ENCODE measurements at regions not wholly inside any gene's neighbourhood (a gene's known extent, or its start where the extent isn't known, plus 50 kb on each side); places are given as distances from the start of the nearest gene placed in this dataset.

- H3K27me3 ChIP-seq (ENCODE audit: control insufficient read depth, insufficient read depth, low read length, poor library complexity, severe bottlenecking), result no peaks in the 10 kb centered on the region
- no peaks in the 10 kb centered on the region for H3K36me3 ChIP-seq (ENCODE audit: control insufficient read depth, insufficient read depth, low read length)
- H3K4me3 ChIP-seq (ENCODE audit: insufficient read depth, low read depth, low read length), result no peak overlapping the region
- H3K27ac ChIP-seq (ENCODE audit: insufficient read depth, low read depth, low read length, poor library complexity, severe bottlenecking), result no peak overlapping the region
- H3K4me1 ChIP-seq (ENCODE audit: control insufficient read depth, insufficient read depth, low read length), result peaks cover 6% of the 10 kb centered on the region
- peaks cover 2% of the 10 kb centered on the region for H3K9me3 ChIP-seq (ENCODE audit: control insufficient read depth, low read length)
- WGBS, 2 experiments, result 100% methylated on average over 1 of the region's 1 CpG
Observed at GRCh38 chr5:66519626-66520025, 76.6 kb upstream of the MAST4 start.

- no peaks in the 10 kb centered on the region for H3K36me3 ChIP-seq (ENCODE audit: control insufficient read depth, insufficient read depth, low read length)
- H3K4me3 ChIP-seq (ENCODE audit: insufficient read depth, low read depth, low read length), result no peak overlapping the region
Observed at GRCh38 chr5:66520854-66521253, 75.3 kb upstream of the MAST4 start.

GRCh38 chr5:66527478-66528035 lies 68.6 kb upstream of the MAST4 start:
- Histone ChIP-seq H3K27me3 (ENCODE audit: control insufficient read depth, insufficient read depth, low read length, poor library complexity, severe bottlenecking) (no peaks in the 10 kb centered on the region), H3K4me3 (ENCODE audit: insufficient read depth, low read depth, low read length) (no peak overlapping the region), H3K27ac (ENCODE audit: insufficient read depth, low read depth, low read length, poor library complexity, severe bottlenecking) (no peak overlapping the region), H3K36me3 (ENCODE audit: control insufficient read depth, insufficient read depth, low read length) (no peaks in the 10 kb centered on the region), H3K4me1 (ENCODE audit: control insufficient read depth, insufficient read depth, low read length) (no peaks in the 10 kb centered on the region), H3K9me3 (ENCODE audit: control insufficient read depth, low read length) (no peaks in the 10 kb centered on the region)
- 92 to 94% methylated on average over 4 of the region's 4 CpGs for WGBS, 2 experiments

More at GRCh38 chr5:66520854-66521253, 75.3 kb upstream of the MAST4 start:
- no peaks in the 10 kb centered on the region for H3K27me3 ChIP-seq (ENCODE audit: control insufficient read depth, insufficient read depth, low read length, poor library complexity, severe bottlenecking)
- H3K4me1 ChIP-seq (ENCODE audit: control insufficient read depth, insufficient read depth, low read length), result peaks cover 6% of the 10 kb centered on the region
- H3K27ac ChIP-seq (ENCODE audit: insufficient read depth, low read depth, low read length, poor library complexity, severe bottlenecking), result no peak overlapping the region
- peaks cover 2% of the 10 kb centered on the region for H3K9me3 ChIP-seq (ENCODE audit: control insufficient read depth, low read length)

DNA sequence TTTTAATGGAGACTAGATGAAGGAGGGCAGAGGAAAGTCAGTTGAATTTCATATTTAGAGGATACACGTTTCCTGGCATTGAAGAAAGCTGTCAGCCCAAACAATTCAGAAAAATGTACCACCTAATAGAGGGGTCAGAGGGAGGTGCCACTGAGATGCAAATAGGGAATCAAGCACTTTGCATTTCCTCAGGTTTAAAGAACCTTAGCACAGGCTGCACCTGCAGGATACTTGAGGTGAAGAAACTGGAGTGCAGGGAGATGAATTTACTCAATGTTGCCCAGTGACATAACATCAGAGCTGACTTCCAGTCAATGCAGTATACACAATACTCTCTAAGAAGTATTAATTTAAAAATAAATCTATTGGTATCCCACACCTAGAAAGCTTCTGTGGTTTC lies 67.0 kb upstream of the MAST4 start:
- Histone ChIP-seq H3K4me1 (ENCODE audit: control insufficient read depth, insufficient read depth, low read length) (no peaks in the 10 kb centered on the region), H3K27me3 (ENCODE audit: control insufficient read depth, insufficient read depth, low read length, poor library complexity, severe bottlenecking) (no peaks in the 10 kb centered on the region), H3K4me3 (ENCODE audit: insufficient read depth, low read depth, low read length) (no peak overlapping the region), H3K36me3 (ENCODE audit: control insufficient read depth, insufficient read depth, low read length) (no peaks in the 10 kb centered on the region), H3K9me3 (ENCODE audit: control insufficient read depth, low read length) (no peaks in the 10 kb centered on the region), H3K27ac (ENCODE audit: insufficient read depth, low read depth, low read length, poor library complexity, severe bottlenecking) (no peak overlapping the region)
- 57 to 63% methylated on average over 1 of the region's 1 CpG for WGBS, 2 experiments

GRCh38 chr5:66529704-66530103 lies 66.5 kb upstream of the MAST4 start:
- Histone ChIP-seq H3K4me3 (ENCODE audit: insufficient read depth, low read depth, low read length) (no peak overlapping the region), H3K27ac (ENCODE audit: insufficient read depth, low read depth, low read length, poor library complexity, severe bottlenecking) (no peak overlapping the region), H3K36me3 (ENCODE audit: control insufficient read depth, insufficient read depth, low read length) (no peaks in the 10 kb centered on the region), H3K27me3 (ENCODE audit: control insufficient read depth, insufficient read depth, low read length, poor library complexity, severe bottlenecking) (no peaks in the 10 kb centered on the region), H3K4me1 (ENCODE audit: control insufficient read depth, insufficient read depth, low read length) (no peaks in the 10 kb centered on the region), H3K9me3 (ENCODE audit: control insufficient read depth, low read length) (no peaks in the 10 kb centered on the region)
- 95 to 96% methylated on average over 2 of the region's 2 CpGs for WGBS, 2 experiments

- H3K4me1 ChIP-seq (ENCODE audit: control insufficient read depth, insufficient read depth, low read length), result no peaks in the 10 kb centered on the region
- H3K4me3 ChIP-seq (ENCODE audit: insufficient read depth, low read depth, low read length), result no peak overlapping the region
- no peaks in the 10 kb centered on the region for H3K36me3 ChIP-seq (ENCODE audit: control insufficient read depth, insufficient read depth, low read length)
- no peak overlapping the region for H3K27ac ChIP-seq (ENCODE audit: insufficient read depth, low read depth, low read length, poor library complexity, severe bottlenecking)
- H3K27me3 ChIP-seq (ENCODE audit: control insufficient read depth, insufficient read depth, low read length, poor library complexity, severe bottlenecking), result no peaks in the 10 kb centered on the region
- no peaks in the 10 kb centered on the region for H3K9me3 ChIP-seq (ENCODE audit: control insufficient read depth, low read length)
Observed at GRCh38 chr5:66538126-66538525, 58.1 kb upstream of the MAST4 start.

DNA sequence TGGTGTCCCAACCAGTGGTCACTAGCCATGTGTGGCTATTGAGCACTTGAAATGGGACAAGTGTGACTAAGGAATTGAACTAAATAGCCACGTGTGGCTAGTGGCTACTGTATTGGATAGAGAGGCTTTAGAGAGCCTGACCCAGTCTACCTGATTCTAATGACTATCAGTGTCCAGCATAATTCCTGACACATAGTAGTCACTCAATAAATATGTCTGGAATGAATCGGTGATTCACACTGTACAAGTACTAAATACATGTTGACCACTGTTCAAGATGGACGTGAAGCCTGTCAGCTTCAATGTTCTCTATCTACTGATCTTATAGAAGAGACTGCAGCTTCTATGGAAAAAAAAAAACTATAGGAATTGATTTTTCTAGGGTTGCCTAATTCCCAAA lies 57.7 kb upstream of the MAST4 start:
- Histone ChIP-seq H3K4me3 (ENCODE audit: insufficient read depth, low read depth, low read length) (no peak overlapping the region), H3K4me1 (ENCODE audit: control insufficient read depth, insufficient read depth, low read length) (no peaks in the 10 kb centered on the region), H3K36me3 (ENCODE audit: control insufficient read depth, insufficient read depth, low read length) (no peaks in the 10 kb centered on the region), H3K27ac (ENCODE audit: insufficient read depth, low read depth, low read length, poor library complexity, severe bottlenecking) (no peak overlapping the region), H3K27me3 (ENCODE audit: control insufficient read depth, insufficient read depth, low read length, poor library complexity, severe bottlenecking) (no peaks in the 10 kb centered on the region), H3K9me3 (ENCODE audit: control insufficient read depth, low read length) (no peaks in the 10 kb centered on the region)
- WGBS, 2 experiments, result 92 to 93% methylated on average over 3 of the region's 3 CpGs

GRCh38 chr5:66540078-66540477 lies 56.1 kb upstream of the MAST4 start:
- H3K9me3 ChIP-seq (ENCODE audit: control insufficient read depth, low read length), result no peaks in the 10 kb centered on the region
- H3K27me3 ChIP-seq (ENCODE audit: control insufficient read depth, insufficient read depth, low read length, poor library complexity, severe bottlenecking), result no peaks in the 10 kb centered on the region
- WGBS, 2 experiments, result 93% methylated on average over 2 of the region's 2 CpGs
- H3K4me1 ChIP-seq (ENCODE audit: control insufficient read depth, insufficient read depth, low read length), result no peaks in the 10 kb centered on the region
- no peak overlapping the region for H3K4me3 ChIP-seq (ENCODE audit: insufficient read depth, low read depth, low read length)
- H3K36me3 ChIP-seq (ENCODE audit: control insufficient read depth, insufficient read depth, low read length), result no peaks in the 10 kb centered on the region
- H3K27ac ChIP-seq (ENCODE audit: insufficient read depth, low read depth, low read length, poor library complexity, severe bottlenecking), result no peak overlapping the region

DNA sequence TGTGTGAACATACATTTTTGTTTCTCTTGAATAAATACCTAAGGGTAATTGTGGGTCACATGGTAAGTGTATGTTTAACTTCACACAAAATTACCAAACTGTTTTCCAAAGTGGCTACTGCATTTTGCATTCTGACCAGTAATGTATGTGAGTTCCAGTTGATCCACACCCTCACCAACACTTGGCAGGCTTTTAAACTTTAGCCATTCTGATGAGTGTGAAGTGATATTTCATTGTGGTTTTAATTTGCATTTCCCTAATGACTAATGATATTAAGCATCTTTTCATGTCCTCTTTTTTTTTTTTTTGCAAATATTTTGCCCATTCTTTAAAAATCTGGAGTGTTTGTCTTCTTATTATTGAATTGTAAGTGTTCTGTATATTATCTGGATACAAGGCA lies 53.5 kb upstream of the MAST4 start:
- no peaks in the 10 kb centered on the region for H3K4me1 ChIP-seq (ENCODE audit: control insufficient read depth, insufficient read depth, low read length)
- no peaks in the 10 kb centered on the region for H3K36me3 ChIP-seq (ENCODE audit: control insufficient read depth, insufficient read depth, low read length)
- no peaks in the 10 kb centered on the region for H3K27me3 ChIP-seq (ENCODE audit: control insufficient read depth, insufficient read depth, low read length, poor library complexity, severe bottlenecking)
- H3K4me3 ChIP-seq (ENCODE audit: insufficient read depth, low read depth, low read length), result no peak overlapping the region
- H3K9me3 ChIP-seq (ENCODE audit: control insufficient read depth, low read length), result no peaks in the 10 kb centered on the region
- no peak overlapping the region for H3K27ac ChIP-seq (ENCODE audit: insufficient read depth, low read depth, low read length, poor library complexity, severe bottlenecking)

Data from ectodermal cell (in vitro differentiated cells).